Neural crest cell (in vitro differentiated cells): ENCODE measurements at regions not wholly inside any gene's neighbourhood (a gene's known extent, or its start where the extent isn't known, plus 50 kb on each side); places are given as distances from the start of the nearest gene placed in this dataset.

Source experiments
- DNase-seq: peaks from one replicate; pipeline ENCODE4 v3.0.0; 2021; ENCODE audit warnings: low read depth, mixed read lengths, low spot score
- H3K27ac Mint-ChIP-seq: one replicate; pipeline ENCODE4 v1.8.0; 2021; ENCODE audit warnings: mild to moderate bottlenecking, mixed read lengths; ENCODE audit not compliant: unreplicated experiment
- H3K27me3 Mint-ChIP-seq: 2 replicates; pipeline ENCODE4 v1.8.0; 2021; ENCODE audit warnings: low read depth, mild to moderate bottlenecking, mixed read lengths
- H3K36me3 Mint-ChIP-seq: 2 replicates; pipeline ENCODE4 v1.8.0; 2021; ENCODE audit warnings: low read depth, mild to moderate bottlenecking, mixed read lengths
- H3K4me1 Mint-ChIP-seq: 2 replicates; pipeline ENCODE4 v1.8.0; 2021; ENCODE audit warnings: mixed read lengths
- H3K4me3 Mint-ChIP-seq: one replicate; pipeline ENCODE4 v1.8.0; 2021; ENCODE audit warnings: mild to moderate bottlenecking, mixed read lengths
- H3K9me3 Mint-ChIP-seq: 2 replicates; pipeline ENCODE4 v1.8.0; 2021; ENCODE audit warnings: mixed read lengths
- TF ChIP-seq, protein P1 (sequence below): fragments of 200-600 bp; sonication (generic); conservative IDR thresholded peaks from 2 replicates; pipeline ENCODE4 v1.5.0; 2021; ENCODE audit warnings: antibody characterized with exemption, mild to moderate bottlenecking

DNA sequence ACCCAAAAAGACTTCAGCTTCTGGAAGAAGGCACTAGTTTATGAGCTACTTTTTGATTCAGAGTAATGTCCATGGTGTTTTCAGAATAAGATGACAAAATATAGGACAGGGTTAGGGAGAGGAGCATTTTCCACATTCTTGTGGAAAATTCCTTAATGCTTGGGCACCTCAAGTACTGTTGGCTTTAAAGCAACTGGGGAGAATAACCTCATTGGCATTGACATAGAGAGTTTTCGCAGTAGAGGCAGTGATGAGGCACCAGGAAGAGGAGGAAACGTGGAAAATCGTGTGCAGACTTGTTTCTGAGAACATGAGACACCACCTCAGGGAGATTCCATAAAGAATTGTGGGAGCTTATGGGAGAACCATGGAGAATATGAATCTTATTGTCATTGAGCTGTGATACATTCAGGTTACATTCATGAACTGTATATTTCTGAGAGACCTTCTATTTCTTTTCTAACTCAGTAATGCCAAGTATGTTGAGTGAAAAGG, 929.0 kb upstream of the NRXN1 start:
- TF ChIP-seq, protein P1, sequence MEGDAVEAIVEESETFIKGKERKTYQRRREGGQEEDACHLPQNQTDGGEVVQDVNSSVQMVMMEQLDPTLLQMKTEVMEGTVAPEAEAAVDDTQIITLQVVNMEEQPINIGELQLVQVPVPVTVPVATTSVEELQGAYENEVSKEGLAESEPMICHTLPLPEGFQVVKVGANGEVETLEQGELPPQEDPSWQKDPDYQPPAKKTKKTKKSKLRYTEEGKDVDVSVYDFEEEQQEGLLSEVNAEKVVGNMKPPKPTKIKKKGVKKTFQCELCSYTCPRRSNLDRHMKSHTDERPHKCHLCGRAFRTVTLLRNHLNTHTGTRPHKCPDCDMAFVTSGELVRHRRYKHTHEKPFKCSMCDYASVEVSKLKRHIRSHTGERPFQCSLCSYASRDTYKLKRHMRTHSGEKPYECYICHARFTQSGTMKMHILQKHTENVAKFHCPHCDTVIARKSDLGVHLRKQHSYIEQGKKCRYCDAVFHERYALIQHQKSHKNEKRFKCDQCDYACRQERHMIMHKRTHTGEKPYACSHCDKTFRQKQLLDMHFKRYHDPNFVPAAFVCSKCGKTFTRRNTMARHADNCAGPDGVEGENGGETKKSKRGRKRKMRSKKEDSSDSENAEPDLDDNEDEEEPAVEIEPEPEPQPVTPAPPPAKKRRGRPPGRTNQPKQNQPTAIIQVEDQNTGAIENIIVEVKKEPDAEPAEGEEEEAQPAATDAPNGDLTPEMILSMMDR = no peak
- Mint-ChIP-seq H3K4me1 (no peaks in the 10 kb centered on the region), H3K27ac (no peak overlapping the region), H3K27me3 (no peaks in the 10 kb centered on the region), H3K9me3 (no peaks in the 10 kb centered on the region), H3K36me3 (no peaks in the 10 kb centered on the region), H3K4me3 (no peak overlapping the region)
- no peak for DNase-seq

DNA sequence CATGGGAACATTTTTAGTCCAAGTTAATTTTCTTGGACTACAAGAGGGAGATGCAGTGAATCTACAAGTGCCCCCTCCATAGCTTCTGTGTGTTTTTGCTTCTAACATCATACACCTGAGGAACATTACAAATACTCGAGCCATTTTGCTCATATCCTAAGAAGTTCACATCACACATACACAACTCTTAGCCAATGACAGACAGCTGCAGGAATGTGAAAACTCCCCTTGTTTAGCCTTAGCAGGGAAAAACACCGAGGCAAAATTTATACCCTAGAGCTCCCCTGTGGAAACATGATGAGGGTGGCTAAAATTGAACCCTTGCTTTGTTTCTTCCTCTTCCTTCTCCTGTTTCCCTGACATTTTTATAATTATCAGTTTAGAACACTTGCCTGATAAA, 928.3 kb upstream of the NRXN1 start:
- H3K4me1 Mint-ChIP-seq = no peaks in the 10 kb centered on the region
- H3K36me3 Mint-ChIP-seq = no peaks in the 10 kb centered on the region
- no peaks in the 10 kb centered on the region for H3K27me3 Mint-ChIP-seq
- DNase-seq = no peak
- H3K27ac Mint-ChIP-seq = no peak overlapping the region
- H3K4me3 Mint-ChIP-seq = no peak overlapping the region
- H3K9me3 Mint-ChIP-seq = no peaks in the 10 kb centered on the region
- TF ChIP-seq, protein P1 = no peak

DNA sequence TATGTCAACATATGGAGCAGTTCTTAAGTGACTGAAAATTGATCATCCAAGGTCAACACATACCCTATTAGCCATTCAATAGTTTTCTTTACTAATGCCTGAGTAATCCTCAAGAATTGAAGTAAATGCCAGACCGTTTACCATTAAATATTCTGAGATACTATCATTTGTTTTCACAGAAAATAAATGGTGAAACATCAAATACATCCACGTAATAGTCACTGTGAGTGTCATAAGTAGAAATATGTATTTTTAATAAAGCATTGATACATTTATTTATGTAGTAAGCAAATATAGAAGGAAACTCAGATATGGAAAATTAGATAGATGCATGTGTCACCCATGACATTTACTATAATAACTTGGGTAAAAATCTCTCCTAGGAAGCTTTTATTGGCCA, 927.8 kb upstream of the NRXN1 start:
- H3K36me3 Mint-ChIP-seq = no peaks in the 10 kb centered on the region
- H3K27ac Mint-ChIP-seq = no peak overlapping the region
- TF ChIP-seq, protein P1 = no peak
- H3K27me3 Mint-ChIP-seq = no peaks in the 10 kb centered on the region
- H3K9me3 Mint-ChIP-seq = no peaks in the 10 kb centered on the region
- DNase-seq = no peak
- no peak overlapping the region for H3K4me3 Mint-ChIP-seq
- H3K4me1 Mint-ChIP-seq = no peaks in the 10 kb centered on the region

DNA sequence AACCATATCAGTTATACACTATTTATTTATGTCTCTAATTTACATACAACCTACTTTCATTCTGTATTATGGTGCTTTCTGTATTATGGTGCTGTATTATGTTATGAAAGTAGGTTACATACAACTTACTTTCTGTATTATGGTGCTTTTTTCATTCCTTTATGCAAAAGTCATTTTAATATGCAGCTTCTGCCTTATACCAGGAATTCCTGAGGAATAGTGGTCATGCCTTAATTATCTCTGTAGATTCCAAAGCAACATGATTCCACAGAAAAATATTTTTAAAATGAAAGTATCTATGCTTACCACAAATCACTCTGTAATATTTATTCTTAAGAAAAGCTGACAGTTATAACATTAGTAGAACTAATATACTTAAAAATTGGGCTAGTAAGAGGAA, 922.0 kb upstream of the NRXN1 start:
- Mint-ChIP-seq H3K4me1 (no peaks in the 10 kb centered on the region), H3K27ac (no peak overlapping the region), H3K36me3 (peaks cover 5% of the 10 kb centered on the region), H3K9me3 (peaks cover 15% of the 10 kb centered on the region), H3K27me3 (no peaks in the 10 kb centered on the region), H3K4me3 (no peak overlapping the region)
- TF ChIP-seq, protein P1 = no peak
- DNase-seq = no peak

DNA sequence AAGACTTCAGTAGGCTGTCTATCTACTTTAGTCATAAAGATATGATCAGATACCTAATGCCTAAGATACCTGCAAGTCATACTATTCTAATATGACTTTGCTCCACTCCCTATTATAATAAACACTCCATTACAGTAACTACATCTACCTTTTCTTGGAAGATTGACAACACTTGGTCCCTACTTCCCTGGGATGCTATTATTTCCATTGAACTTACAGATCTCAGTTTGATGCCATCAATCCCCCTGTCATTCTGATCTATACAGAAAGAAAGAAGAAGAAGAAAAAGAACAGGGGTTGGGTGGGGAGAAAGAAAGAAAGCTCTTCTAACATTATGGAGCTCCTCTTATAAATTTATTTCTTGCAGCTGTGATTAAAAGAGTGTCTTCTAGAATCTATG, 889.1 kb upstream of the NRXN1 start:
- Mint-ChIP-seq H3K9me3 (peaks cover 12% of the 10 kb centered on the region), H3K27ac (no peak overlapping the region), H3K36me3 (no peaks in the 10 kb centered on the region), H3K4me1 (no peaks in the 10 kb centered on the region), H3K4me3 (no peak overlapping the region), H3K27me3 (no peaks in the 10 kb centered on the region)
- no peak for DNase-seq
- TF ChIP-seq, protein P1 = no peak

DNA sequence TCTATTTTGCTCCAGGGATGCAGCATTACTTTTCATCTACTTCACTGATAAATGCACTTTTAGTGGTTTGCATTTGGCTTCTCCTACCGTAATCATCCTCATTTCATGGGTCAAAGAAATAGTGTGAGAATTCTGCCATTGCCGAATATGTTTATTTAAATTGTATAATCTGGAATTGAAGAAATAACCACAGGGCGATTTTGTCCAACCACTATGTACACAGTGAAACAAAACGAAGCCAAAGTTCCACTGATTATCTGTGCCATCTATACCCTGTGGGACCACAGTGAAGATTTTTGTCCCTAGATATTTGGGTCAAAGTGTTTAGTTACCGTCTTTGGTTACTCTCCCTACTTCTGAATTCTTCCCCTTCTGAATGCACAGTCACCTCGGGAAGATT, 888.6 kb upstream of the NRXN1 start:
- no peaks in the 10 kb centered on the region for H3K36me3 Mint-ChIP-seq
- H3K4me1 Mint-ChIP-seq = no peaks in the 10 kb centered on the region

More for the DNA sequence above, 888.6 kb upstream of the NRXN1 start:
- peaks cover 15% of the 10 kb centered on the region for H3K9me3 Mint-ChIP-seq
- no peaks in the 10 kb centered on the region for H3K27me3 Mint-ChIP-seq
- no peak overlapping the region for H3K4me3 Mint-ChIP-seq
- TF ChIP-seq, protein P1 = no peak
- no peak for DNase-seq
- no peak overlapping the region for H3K27ac Mint-ChIP-seq
